DMS79 treated with DMSO at 0.1 percent for 48 hours (cell line): ENCODE measurements at regions not wholly inside any gene's neighbourhood (a gene's known extent, or its start where the extent isn't known, plus 50 kb on each side); places are given as distances from the start of the nearest gene placed in this dataset.

ENCODE experiments used
- DNase-seq: peaks from one replicate; lab custom pipeline; 2025; lab: John Stamatoyannopoulos, UW

GRCh38 chr9:134275375-134275774, 50.9 kb upstream of the RXRA start:
- no peak for DNase-seq

GRCh38 chr9:134276453-134277245, 49.6 kb upstream of the RXRA start:
- peak; percentile 84 for DNase-seq
